OCI-M2 (cell line): ENCODE measurements at regions not wholly inside any gene's neighbourhood (a gene's known extent, or its start where the extent isn't known, plus 50 kb on each side); places are given as distances from the start of the nearest gene placed in this dataset.

ENCODE experiments used
- DNase-seq: peaks from one replicate; lab custom pipeline; 2025; ENCODE audit not compliant: unreplicated experiment; lab: John Stamatoyannopoulos, UW

GRCh38 chr2:8577573-8577972 is 104.3 kb upstream of the ID2 start:
- DNase-seq = no peak

DNA sequence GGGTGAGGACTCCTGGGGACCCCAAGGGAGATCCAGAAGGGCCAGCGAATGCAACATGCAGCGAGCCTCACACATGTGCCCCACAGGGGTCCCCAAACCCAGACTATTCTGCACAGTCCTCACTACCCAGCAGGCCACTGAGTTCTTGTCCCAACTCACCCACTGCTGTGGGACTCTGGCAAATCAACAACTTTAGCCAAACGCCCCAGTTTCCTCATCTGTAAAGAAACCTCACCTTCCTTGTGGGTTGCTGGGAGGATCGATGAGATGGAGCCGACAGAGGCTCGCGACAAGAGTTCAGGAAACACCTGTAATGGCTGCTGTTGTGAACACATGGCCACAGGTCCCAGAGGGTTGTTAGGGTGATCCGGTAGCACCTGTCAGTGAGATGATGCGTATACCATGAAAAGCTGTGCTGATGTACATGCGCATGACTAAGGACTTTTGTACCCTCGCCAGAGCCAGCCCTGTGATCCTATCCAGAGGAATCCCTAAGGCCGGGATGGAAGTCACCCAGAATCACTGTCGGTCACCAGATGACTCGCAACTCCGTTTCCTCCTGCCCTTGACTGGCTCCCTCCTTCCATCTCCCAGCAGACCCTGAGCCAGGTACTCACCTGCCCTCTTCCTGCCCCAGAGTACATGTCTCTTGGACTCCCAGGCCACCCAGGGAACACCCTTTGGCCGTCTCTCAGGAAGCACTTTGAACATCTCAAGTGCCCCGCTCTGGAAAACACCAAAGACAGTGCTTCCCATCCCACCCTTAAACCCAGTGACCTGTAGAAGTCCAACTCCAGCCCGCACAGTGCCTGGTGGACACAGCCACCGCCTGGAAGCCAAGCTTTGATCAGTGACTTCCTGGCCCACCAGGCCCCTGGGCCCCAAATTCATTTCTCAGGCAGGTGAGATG is 103.3 kb upstream of the ID2 start:
- DNase-seq = no peak

- no peak for DNase-seq
Measured at GRCh38 chr2:8579485-8580085, 102.3 kb upstream of the ID2 start.

DNA sequence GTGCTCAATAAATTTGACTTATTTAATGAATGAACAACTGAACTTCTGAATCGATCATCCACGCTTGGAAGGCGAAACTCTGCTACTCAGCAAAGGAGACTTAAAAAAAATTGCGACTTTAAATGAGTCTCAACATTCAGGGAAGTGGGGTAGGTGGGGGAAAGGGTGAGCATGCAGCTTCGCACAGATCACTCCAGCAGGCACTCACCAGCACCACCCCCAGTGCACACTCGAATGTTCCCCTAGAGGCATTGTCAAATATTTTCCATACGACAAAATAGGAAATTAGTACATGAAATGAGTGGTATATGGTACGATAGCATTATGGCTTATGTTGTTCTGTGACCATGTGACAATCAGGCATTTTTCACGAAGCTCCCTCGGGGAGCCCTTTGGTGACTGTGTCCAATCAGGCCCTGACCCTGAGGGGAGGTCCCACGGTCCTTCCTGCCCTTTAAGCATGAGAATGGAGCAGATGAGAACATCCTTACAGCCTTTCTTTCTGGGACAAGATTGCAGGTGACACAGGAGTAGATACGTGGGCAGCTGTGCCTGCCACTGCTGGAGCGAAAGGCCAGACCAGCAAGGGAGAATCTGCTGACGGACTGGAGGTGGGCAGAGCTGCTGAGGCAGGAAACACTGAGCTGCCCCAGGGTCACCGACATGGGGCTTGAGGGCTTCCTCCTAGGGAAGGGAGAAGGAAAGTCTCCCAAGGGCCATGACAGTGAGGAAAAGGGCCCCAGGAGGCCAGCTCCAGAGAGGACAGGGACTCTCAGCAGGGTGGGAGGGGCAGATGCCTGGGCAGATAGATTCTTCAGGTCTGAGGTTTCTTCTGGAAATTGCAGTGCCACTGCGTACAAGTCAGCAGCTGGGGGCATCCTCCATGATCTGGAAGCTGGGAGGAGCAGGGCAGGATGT is 101.3 kb upstream of the ID2 start:
- DNase-seq = no peak

DNA sequence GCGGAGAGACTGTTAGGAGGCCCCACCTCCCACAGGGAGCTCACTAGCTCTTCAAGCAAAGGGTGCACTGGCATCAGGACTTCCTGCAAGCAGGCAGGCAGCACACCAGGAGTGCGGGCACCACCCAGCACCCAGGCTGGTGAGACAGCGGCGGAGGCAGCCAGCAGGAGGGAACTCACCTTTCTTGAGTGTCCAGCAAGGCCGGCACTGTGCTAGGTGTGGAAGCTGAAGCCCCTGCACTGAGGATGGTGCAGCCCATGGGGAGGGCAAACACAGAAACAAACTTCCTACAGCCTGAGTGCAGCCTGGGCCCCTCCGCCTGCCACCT is 100.7 kb upstream of the ID2 start:
- DNase-seq = no peak

DNA sequence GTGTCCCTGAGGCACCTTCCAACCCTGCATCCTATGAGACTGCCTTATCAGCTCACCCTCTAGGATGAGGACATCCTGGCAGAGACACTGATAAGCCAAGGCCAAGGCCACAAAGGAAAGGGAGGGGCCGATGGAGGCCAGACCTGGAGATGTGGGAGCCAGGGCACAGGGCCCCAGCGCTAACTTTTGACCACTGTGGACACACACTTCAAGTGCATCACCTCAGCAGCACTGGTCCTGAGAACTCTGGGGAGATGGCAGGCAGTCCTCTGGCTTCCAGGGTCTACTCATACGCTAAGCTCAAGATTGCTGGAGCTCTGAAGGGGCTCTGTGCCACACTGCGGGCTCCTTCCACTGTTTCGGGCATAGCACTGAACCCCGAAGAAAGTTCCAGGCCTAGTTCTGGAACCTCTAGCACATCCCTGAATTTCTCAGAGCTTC is 100.2 kb upstream of the ID2 start:
- DNase-seq = no peak

DNA sequence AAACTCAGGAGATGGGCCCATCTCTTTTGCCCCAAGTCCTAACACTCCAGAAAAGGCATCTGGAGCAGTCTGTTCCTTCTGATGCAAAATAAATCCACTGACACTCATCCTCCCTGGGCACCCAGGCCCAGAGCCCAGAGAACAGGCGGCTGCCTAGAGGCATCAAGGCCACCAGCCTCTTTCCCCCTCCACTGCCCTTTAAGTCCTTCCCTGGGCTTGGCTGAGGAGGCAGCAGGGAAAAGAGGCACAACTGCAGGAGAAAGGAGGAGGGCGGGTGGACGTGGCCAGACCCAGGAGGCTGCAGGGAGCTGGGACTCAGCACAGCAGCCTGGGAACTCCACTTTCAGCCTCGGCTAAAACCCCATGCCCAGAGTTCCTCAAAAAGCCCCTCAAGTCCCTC is 99.7 kb upstream of the ID2 start:
- DNase-seq = no peak

GRCh38 chr2:8582651-8583399 is 99.0 kb upstream of the ID2 start:
- DNase-seq = no peak

GRCh38 chr2:8583400-8584173 is 98.3 kb upstream of the ID2 start:
- DNase-seq = no peak

GRCh38 chr2:8584174-8585066 is 97.4 kb upstream of the ID2 start:
- no peak for DNase-seq

DNA sequence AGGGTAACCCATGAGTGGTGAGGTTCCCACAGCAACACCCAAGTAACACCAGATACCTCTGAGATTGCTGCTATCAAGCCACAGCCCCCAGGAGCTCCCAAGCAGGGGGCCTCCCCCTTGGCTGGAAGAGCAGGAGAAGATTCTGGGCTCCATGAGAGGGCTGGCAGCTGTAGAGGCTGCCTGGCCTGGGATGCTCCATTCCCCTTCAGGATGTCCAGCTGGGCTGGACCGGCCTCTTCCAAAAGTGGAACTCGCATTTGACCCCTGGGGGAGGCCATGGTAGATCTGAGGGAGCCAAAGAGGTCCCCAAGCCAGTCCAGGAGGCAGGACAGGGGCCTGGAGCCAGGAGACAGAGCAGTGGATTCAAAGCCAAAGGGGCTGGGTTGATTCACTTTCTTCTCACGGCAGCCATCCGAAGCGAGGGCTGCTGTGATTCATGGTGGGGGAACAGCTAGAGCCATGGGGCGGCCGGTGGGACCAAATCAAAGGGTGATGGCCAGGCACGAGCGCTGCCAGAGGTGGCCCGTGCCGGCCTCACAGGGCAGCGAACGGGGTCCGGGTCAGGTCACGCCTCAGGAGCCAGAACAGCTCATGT is 95.3 kb upstream of the ID2 start:
- DNase-seq = no peak

DNA sequence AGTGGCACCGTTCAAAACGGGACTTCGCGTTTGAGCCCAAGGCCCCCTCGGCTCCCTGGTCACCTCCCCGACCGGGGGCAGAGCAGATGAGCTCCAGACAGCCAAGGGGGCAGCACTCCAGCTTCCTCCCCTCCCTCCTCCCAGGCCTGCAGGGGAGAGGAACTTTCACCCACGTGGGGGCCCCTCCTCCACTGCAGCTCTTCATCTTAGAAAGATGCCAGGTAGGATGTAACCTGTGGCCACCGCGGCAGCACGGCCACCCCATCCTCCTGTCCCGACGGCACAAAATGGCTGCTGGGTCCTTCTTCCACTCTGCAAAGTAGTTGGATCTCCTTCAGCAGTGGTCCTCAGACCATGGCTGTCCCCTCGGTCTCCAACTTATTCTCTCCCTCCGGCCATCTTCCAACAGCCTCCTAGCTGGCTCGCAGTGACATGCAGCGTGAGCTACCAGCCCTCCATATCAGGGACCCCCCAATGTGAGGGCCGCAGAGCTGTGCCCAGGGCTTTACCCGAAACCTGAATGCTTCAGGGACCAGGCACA is 94.5 kb upstream of the ID2 start:
- DNase-seq = no peak

GRCh38 chr2:8587920-8588830 is 93.7 kb upstream of the ID2 start:
- DNase-seq = no peak

DNA sequence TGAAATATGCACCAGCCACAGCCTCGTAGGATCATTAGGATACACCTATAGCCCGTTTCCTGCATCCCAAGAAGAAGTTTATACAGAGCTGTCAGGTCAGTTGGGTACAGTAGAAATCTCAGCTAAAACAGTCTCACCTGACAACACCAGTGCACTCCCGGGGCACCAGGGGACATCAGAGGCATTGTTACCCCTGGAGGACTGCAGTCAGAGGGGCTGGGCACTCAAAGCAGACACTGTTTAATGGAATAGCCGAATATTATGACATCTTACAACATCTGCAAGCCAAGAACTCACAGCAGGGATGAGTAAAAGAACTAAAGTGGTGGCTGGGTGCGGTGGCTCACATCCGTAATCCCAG is 93.0 kb upstream of the ID2 start:
- DNase-seq = no peak

GRCh38 chr2:8589721-8590120 is 92.1 kb upstream of the ID2 start:
- DNase-seq = no peak

DNA sequence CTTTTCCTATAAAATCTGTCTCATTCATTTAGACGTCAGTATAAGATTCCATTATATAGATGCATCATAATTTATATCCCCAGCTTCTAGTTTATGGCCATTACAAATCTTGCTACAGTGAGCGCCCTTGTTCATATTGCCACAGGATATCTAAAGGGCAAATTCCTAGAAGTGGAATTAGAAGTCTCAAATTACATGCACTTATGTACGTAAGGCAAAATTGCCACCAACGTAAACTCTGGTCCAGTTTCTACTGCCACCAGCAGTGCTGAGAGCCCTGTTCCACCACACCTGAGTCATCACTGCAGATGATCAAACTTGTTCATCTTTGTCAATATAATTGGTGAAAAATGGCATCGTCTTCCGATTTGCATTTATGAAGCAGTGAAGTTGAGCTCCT is 90.9 kb upstream of the ID2 start:
- DNase-seq = no peak

DNA sequence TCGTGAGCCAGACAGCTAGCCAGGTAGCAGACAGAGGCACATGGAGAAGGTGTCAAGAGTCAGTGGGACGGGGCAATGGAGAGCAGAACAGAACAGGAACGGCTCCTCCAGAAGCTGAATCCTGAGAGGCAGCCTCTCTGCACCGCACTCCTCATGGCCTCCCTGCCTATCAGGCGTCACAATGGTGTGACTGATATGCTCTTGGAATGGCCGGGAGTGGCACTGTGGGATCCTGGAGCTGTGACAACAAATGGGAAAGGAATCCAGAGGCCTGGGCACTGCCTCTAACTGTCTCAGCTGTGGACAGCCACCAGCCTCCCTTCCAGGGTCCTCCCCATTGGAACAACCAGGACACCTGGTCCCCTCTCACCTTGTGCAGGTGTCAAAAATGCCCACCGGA is 89.1 kb upstream of the ID2 start:
- DNase-seq = no peak

- DNase-seq = no peak
Measured at GRCh38 chr2:8593243-8593642, 88.6 kb upstream of the ID2 start.
